ENCODE measurements at regions not wholly inside any gene's neighbourhood (a gene's known extent, or its start where the extent isn't known, plus 50 kb on each side); places are given as distances from the start of the nearest gene placed in this dataset.

DNA sequence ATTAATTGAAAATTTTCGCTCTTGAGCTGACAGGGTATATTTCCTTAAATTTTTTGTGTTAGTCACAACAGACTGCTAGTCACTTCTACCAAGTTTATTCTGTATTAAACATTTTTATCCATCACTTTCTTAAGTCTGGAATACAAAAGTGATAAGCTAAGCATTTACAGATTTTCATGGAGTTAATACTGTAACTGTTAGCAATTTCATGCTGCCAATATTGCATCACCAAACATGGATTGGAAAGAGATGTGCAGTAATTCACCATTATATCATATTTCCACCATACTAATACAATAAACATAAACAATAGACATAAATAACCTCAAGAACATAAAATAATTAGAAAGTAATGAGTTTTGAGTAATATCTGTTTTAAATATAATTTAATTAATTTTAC lies 854.0 kb upstream of the CITED2 start:
- TF ChIP-seq, protein P1, sequence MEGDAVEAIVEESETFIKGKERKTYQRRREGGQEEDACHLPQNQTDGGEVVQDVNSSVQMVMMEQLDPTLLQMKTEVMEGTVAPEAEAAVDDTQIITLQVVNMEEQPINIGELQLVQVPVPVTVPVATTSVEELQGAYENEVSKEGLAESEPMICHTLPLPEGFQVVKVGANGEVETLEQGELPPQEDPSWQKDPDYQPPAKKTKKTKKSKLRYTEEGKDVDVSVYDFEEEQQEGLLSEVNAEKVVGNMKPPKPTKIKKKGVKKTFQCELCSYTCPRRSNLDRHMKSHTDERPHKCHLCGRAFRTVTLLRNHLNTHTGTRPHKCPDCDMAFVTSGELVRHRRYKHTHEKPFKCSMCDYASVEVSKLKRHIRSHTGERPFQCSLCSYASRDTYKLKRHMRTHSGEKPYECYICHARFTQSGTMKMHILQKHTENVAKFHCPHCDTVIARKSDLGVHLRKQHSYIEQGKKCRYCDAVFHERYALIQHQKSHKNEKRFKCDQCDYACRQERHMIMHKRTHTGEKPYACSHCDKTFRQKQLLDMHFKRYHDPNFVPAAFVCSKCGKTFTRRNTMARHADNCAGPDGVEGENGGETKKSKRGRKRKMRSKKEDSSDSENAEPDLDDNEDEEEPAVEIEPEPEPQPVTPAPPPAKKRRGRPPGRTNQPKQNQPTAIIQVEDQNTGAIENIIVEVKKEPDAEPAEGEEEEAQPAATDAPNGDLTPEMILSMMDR (conservative IDR thresholded peaks at IDR 0.05 in 1 of 2, IDR thresholded peaks at IDR 0.05 in 1 of 2; ENCODE audit: extremely low read depth in 1 of 2, insufficient read depth in 1 of 2, low read depth in 1 of 2, low read length in 2 of 2), result no peak
- TF ChIP-seq EZH2 (IDR thresholded peaks at IDR 0.05; ENCODE audit: borderline replicate concordance, low read length), result no peak

All from mammary epithelial cell (primary cell).